Activated effector memory CD4-positive, alpha-beta T cell treated with anti-CD3 and anti-CD28 coated beads, Interleukin-2, amount 50 U/mL, for 16 hours (primary cell): ENCODE measurements at regions not wholly inside any gene's neighbourhood (a gene's known extent, or its start where the extent isn't known, plus 50 kb on each side); places are given as distances from the start of the nearest gene placed in this dataset.
"Not testable (repeated sequence)": the region's sequence is repeated elsewhere in the genome, so short reads cannot be mapped to it uniquely, and the experiment has no call there.

Experiments used
- DNase-seq: peaks from one replicate; pipeline ENCODE4 v3.0.0-alpha.2; 2020

- no peak for DNase-seq
These were observed 321.7 kb downstream of the TSN start for GRCh38 chr2:122077114-122077513.

GRCh38 chr2:122077771-122078170, 322.3 kb downstream of the TSN start:
- no peak for DNase-seq

- no peak for DNase-seq
These were observed 323.0 kb downstream of the TSN start for GRCh38 chr2:122078451-122078850.

GRCh38 chr2:122079844-122080243, 324.4 kb downstream of the TSN start:
- DNase-seq = no peak

GRCh38 chr2:122080316-122080715, 324.9 kb downstream of the TSN start:
- no peak for DNase-seq

- DNase-seq = no peak
These were observed 325.4 kb downstream of the TSN start for GRCh38 chr2:122080871-122081270.

GRCh38 chr2:122081751-122082150, 326.3 kb downstream of the TSN start:
- DNase-seq = no peak

GRCh38 chr2:122083256-122084048, 328.0 kb downstream of the TSN start:
- DNase-seq = no peak

- not testable (repeated sequence) for DNase-seq
These were observed 330.2 kb downstream of the TSN start for GRCh38 chr2:122085672-122086071.

- no peak for DNase-seq
These were observed 339.1 kb downstream of the TSN start for GRCh38 chr2:122094557-122094956.

- DNase-seq = no peak
These were observed 341.3 kb downstream of the TSN start for GRCh38 chr2:122096761-122097160.

GRCh38 chr2:122098306-122098705, 342.9 kb downstream of the TSN start:
- no peak for DNase-seq

GRCh38 chr2:122100346-122100745, 344.9 kb downstream of the TSN start:
- DNase-seq = no peak

- DNase-seq = no peak
These were observed 345.3 kb downstream of the TSN start for GRCh38 chr2:122100756-122101155.

- DNase-seq = no peak
These were observed 345.9 kb downstream of the TSN start for GRCh38 chr2:122101319-122101718.

- no peak for DNase-seq
These were observed 349.9 kb downstream of the TSN start for GRCh38 chr2:122105171-122105876.

GRCh38 chr2:122105877-122106206, 350.4 kb downstream of the TSN start:
- no peak for DNase-seq

GRCh38 chr2:122108186-122108585, 352.7 kb downstream of the TSN start:
- DNase-seq = no peak

GRCh38 chr2:122112216-122113005, 357.0 kb downstream of the TSN start:
- no peak for DNase-seq

GRCh38 chr2:122114421-122114820, 359.0 kb downstream of the TSN start:
- no peak for DNase-seq

- DNase-seq = no peak
These were observed 361.9 kb downstream of the TSN start for GRCh38 chr2:122117371-122117770.

- DNase-seq = no peak
These were observed 373.9 kb downstream of the TSN start for GRCh38 chr2:122129399-122129798.

- DNase-seq = no peak
These were observed 376.8 kb downstream of the TSN start for GRCh38 chr2:122132147-122132691.
